Muscle of arm (tissue), 1 donor: ENCODE measurements at regions not wholly inside any gene's neighbourhood (a gene's known extent, or its start where the extent isn't known, plus 50 kb on each side); places are given as distances from the start of the nearest gene placed in this dataset.
"Not testable (repeated sequence)": the region's sequence is repeated elsewhere in the genome, so short reads cannot be mapped to it uniquely, and the experiment has no call there.

Experiments
- DNase-seq: peaks from one replicate; pipeline ENCODE4 v3.0.0-alpha.2; 2013

- no peak for DNase-seq
These were observed 152.2 kb downstream of the LIPI start for GRCh38 chr21:14058566-14058965.

- not testable (repeated sequence) for DNase-seq
These were observed 152.8 kb downstream of the LIPI start for GRCh38 chr21:14057841-14058481.

DNA sequence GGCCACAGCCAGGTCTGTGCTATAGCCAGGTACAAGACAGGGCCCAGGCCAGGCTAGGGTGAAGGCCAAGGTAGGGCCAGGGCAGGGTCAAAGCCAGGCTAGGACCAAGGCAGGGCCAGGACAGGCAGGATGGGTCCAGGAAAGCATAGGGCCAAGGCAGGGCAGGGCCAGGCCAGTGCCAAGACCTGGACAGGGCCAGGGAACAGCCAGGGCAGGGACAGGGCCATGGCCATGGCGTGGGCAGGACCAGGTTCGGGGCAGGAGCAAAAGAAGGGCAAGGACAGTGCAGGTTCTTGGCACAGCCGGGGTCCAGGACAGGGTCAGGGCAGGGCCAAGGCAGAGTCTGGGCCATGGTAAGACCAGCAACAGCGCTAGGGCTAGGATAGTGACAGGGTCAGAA is 153.4 kb downstream of the LIPI start:
- no peak for DNase-seq

DNA sequence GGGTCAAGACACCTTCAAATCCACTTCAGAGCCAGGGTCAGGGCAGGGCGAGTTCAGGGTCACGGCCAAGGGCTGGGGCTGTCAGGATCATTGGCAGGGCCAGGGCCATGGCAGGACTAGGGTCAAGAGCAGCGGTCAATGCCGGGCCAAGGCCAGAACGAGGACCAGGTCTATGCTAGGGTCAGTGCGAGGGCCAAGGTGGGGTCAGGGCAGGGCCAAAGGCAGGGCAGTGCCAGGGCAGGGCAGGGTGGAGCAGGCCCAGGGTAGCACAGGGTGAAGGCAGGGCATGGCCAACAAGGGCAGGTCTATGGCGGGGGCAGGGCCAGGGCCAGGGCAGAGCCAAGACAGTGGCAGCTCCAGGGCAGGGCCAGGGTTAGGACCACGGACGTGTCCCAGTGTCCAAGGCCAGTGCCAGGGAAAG is 154.0 kb downstream of the LIPI start:
- DNase-seq = no peak

DNA sequence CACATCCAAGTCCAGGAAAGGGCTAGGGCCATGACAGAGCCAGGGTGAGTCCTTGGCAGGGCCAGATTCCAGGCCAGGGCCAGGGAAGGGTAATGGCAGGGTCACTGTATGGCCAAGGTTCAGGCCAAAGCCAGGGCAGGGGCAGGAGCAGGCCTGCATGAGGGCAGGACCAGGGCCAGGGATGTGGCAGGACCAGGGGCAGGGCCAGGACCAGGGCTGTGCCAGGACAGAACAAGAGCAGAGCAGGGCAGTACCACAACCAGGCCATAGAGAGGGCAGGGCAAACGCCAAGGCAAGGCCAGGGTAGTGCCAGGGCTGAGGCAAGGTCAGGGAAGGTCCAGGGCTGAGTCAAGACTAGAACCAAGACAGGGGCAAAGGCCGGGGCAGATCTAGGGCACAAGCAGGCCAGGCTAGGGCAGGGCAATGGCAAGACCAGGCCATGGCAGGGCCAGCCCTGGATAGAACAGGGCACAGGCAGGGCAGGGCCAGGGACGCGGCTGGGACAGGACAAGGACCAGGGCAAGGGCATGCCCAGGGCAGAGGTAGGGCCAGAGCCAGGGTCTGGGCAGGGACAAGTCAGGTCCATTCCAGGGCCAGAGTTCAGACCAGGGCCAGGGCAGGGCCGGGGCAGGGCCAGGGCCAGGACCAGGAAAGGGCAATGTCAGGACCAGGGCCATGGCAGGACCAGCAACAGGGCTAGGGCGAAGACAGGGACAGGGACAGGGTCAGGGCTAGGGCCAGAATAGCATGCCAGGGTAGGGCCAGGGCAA is 154.8 kb downstream of the LIPI start:
- not testable (repeated sequence) for DNase-seq

- DNase-seq = no peak
These were observed 156.1 kb downstream of the LIPI start for GRCh38 chr21:14054682-14055081.

DNA sequence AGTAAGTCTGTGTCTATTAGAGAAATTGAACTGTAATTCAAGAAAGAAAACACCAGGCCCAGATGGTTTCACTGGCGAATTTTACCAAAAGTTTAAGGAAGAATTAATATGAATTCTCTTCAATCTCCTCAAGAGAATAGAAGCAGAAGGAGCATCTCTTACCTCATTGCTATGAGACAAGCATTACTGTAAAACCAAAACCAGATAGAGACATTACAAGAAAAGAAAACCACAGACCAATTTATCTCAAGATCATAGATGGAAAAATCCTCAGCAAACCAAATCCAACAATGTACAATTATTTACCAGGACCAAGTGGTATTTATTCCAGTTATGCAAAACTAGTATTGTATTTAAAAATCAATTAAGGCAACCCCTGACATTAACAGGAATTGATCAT is 160.6 kb downstream of the LIPI start:
- no peak for DNase-seq

GRCh38 chr21:14046401-14046800 is 164.4 kb downstream of the LIPI start:
- no peak for DNase-seq

DNA sequence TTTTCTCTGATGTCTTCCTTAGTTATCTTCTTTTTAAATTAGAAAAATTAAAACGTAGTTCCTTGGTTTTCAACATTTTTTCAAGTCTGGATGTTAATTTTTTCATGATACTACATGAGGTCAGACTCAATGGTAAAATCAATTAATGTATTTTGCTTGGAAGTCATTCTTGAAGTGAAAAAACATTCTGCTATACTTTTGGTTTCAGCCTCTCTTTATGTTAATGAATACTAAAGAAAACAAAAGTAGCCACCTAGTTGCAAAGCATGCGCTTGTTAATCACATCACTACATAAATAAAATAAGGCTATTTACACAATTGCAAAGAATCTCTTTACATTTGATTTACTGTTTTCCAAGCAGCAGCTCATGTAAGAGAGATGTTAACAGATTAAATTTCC is 170.4 kb downstream of the LIPI start:
- DNase-seq = no peak

- not testable (repeated sequence) for DNase-seq
These were observed 182.1 kb downstream of the LIPI start for GRCh38 chr21:14028619-14029018.

DNA sequence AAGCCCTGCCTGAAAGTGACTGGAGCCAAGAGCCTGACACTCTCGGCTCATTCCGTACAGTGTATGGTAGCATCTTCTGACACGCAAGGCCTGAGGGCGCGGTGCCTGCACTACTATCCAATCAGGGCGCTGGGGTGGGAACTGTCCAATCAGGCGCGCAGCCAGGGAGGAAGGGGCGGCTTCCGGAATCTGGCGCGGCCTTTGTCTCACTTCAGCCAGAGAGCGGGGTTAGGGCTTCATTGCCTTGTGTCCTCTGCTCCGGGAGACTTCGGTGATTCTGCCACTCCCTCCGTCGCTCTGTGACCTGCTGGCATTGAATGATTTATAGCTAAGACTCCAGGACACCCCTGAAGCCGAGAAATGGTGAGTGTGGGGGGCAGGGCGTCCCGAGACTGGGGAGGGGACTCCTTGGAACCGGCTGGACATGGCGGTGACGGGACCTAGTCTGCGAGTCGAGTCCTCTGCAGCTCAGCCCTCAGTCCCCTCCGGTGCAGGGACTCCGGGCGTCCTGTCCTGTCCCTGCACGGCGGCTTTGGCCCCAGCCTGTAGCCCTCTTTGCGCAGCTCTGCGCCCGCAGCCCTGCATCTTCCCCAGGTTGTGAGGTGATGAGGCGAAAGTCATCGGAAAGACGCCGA is 183.4 kb downstream of the LIPI start:
- DNase-seq = peak; percentile 93

GRCh38 chr21:14020108-14020507 is 190.6 kb downstream of the LIPI start:
- DNase-seq = not testable (repeated sequence)

GRCh38 chr21:14015841-14016240 is 194.9 kb downstream of the LIPI start:
- DNase-seq = not testable (repeated sequence)

- not testable (repeated sequence) for DNase-seq
These were observed 196.9 kb downstream of the LIPI start for GRCh38 chr21:14013623-14014498.

DNA sequence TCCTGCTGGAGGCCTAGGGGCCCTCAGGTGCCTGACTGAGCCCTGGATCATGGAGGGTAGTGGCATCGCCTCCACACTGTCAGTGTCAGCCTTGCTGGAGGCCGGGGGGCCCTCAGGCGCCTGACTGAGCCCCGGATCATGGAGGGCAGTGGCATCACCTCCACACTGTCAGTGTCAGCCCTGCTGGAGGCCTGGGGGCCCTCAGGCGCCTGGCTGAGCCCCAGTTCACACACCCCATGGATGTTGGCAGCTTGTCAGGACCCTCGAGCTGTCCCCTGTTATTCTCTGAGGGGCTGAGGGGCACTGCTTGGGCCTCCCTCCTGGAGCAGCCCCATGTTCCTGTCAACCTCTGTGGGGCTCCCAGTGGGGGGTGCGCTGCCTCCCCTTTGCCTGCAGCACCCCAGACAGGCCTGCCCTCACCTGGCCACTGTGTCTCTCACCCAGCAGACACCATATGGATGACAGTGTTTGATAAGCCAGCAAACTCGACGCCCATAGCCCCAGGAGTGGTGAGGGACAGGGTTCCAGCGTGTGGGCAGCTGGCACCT is 197.6 kb downstream of the LIPI start:
- no peak for DNase-seq

DNA sequence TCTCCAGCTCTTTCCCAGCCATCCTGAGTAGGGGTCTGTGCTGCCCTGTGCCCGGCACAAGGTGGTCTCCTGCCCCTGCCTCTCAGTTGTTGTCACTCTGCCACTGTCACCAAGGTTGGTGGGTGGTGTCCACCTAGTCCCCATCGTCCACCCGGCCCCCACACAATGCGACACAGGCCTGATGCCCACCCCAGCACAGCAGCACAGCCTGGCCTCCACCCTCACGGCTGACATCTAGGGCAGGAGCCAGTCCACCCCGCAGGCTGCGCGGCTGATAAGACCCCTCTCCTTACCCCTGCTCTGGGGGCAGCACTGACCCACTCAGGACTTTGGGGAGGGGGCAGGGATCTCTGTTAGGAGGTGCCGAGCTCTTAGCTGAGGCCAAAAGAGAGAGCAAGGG is 198.3 kb downstream of the LIPI start:
- DNase-seq = no peak

GRCh38 chr21:14011751-14012150 is 199.0 kb downstream of the LIPI start:
- not testable (repeated sequence) for DNase-seq

GRCh38 chr21:14011149-14011548 is 199.6 kb downstream of the LIPI start:
- not testable (repeated sequence) for DNase-seq

DNA sequence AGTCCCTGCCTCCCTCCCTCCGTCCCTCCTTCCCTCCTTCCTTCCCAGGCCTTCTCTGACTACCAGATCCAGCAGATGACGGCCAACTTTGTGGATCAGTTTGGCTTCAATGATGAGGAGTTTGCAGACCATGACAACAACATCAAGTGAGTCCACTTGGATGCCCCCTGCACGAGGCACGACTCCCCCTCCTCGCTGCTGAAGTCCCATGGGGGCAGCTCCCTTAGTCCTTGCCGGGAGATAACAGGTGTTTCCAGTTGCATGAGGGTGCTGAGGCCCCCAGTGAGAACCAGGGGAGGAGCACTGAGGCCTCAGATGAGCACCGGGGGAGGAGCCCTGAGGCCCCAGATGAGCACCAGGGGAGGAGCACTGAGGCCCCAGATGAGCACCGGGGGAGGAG is 200.0 kb downstream of the LIPI start:
- no peak for DNase-seq

GRCh38 chr21:14009990-14010389 is 200.8 kb downstream of the LIPI start:
- not testable (repeated sequence) for DNase-seq

GRCh38 chr21:14009238-14009981 is 201.3 kb downstream of the LIPI start:
- not testable (repeated sequence) for DNase-seq
